CD4-positive, CD25-positive, alpha-beta regulatory T cell (primary cell): ENCODE measurements at regions not wholly inside any gene's neighbourhood (a gene's known extent, or its start where the extent isn't known, plus 50 kb on each side); places are given as distances from the start of the nearest gene placed in this dataset.

Source experiments
- ATAC-seq, 2 donors: fragments of 150-1000 bp; cut with Tn5 transposase; one replicate each; pipeline ENCODE4 v1.10.0; 2021; ENCODE audit warnings: low read depth in 2 of 2, moderate number of reproducible peaks in 2 of 2, moderate library complexity in 1 of 2
- DNase-seq, 3 donors: peaks; one replicate each; pipeline versions ENCODE4 v3.0.0 to v3.0.0-alpha.2; 2012 to 2022; ENCODE audit warnings: mixed read lengths in 1 of 3
- H3K27ac ChIP-seq: one replicate; pipeline ENCODE4 v1.7.0; 2013; ENCODE audit warnings: mild to moderate bottlenecking, low read length; ENCODE audit not compliant: insufficient read depth, poor library complexity, severe bottlenecking
- H3K27me3 ChIP-seq: one replicate; pipeline ENCODE4 v1.7.0; 2013; ENCODE audit warnings: low read length; ENCODE audit not compliant: control insufficient read depth, insufficient read depth
- H3K36me3 ChIP-seq: one replicate; pipeline ENCODE4 v1.7.0; 2013; ENCODE audit warnings: mild to moderate bottlenecking, low read length, moderate library complexity; ENCODE audit not compliant: control insufficient read depth, insufficient read depth
- H3K4me1 ChIP-seq: 2 replicates; pipeline ENCODE4 v1.7.0; 2013; ENCODE audit warnings: mild to moderate bottlenecking, low read length; ENCODE audit not compliant: insufficient read depth, control insufficient read depth, poor library complexity, severe bottlenecking
- H3K4me3 ChIP-seq: one replicate; pipeline ENCODE4 v1.7.0; 2013; ENCODE audit warnings: low read depth, mild to moderate bottlenecking, low read length, moderate library complexity
- H3K9me3 ChIP-seq, 2 experiments: 1 replicate in 1 of 2; 2 replicates in 1 of 2; pipeline ENCODE4 v1.7.0; 2013; ENCODE audit warnings: low read length in 2 of 2, mild to moderate bottlenecking in 1 of 2, moderate library complexity in 1 of 2; ENCODE audit not compliant: control insufficient read depth in 2 of 2
- H3K27ac Mint-ChIP-seq, 3 donors: one replicate each; pipeline ENCODE4 v1.8.0; 2020 to 2022; ENCODE audit warnings: mild to moderate bottlenecking in 3 of 3, mixed read lengths in 3 of 3, moderate library complexity in 2 of 3
- H3K27me3 Mint-ChIP-seq: one replicate; pipeline ENCODE4 v1.8.0; 2022; ENCODE audit warnings: mild to moderate bottlenecking, mixed read lengths
- H3K36me3 Mint-ChIP-seq: one replicate; pipeline ENCODE4 v1.8.0; 2020; ENCODE audit warnings: mixed read lengths
- H3K4me1 Mint-ChIP-seq, 4 donors: one replicate each; pipeline ENCODE4 v1.8.0; 2020 to 2022; ENCODE audit warnings: mixed read lengths in 4 of 4, mild to moderate bottlenecking in 1 of 4
- H3K4me3 Mint-ChIP-seq, 4 donors: one replicate each; pipeline ENCODE4 v1.8.0; 2020 to 2022; ENCODE audit warnings: mild to moderate bottlenecking in 4 of 4, mixed read lengths in 4 of 4, moderate library complexity in 3 of 4
- H3K9me3 Mint-ChIP-seq, 7 donors: one replicate each; pipeline ENCODE4 v1.8.0; 2020 to 2022; ENCODE audit warnings: mixed read lengths in 7 of 7, mild to moderate bottlenecking in 3 of 7, moderate library complexity in 2 of 7

DNA sequence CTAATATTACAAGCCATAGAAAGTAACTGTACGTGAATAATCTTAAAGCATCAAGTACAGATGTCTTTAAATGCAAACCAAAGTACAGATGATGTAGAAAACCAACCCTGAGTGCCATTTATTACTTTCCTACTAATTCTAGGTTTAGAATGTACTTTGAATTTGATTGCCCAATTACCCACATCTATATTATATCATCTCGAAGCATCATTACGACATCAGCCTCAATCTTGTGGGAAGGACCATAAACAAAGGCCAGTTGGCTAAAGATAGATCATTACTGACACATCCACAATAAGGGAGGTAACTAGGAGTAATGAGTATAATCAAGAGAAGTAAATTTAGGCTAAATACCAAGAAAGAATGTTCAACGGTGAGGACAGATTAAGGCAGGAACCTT is 478.9 kb downstream of the BCAT1 start:
- Mint-ChIP-seq H3K4me1 (no peaks in the 10 kb centered on the region), H3K27me3 (peaks cover 5% of the 10 kb centered on the region), H3K4me3 (no peak overlapping the region), H3K9me3 (peaks cover 0 to 9% (median 1%) of the 10 kb centered on the region in 7 donors), H3K36me3 (no peaks in the 10 kb centered on the region), H3K27ac (no peak overlapping the region)
- Histone ChIP-seq H3K36me3 (no peaks in the 10 kb centered on the region), H3K27ac (no peak overlapping the region), H3K4me3 (no peak overlapping the region), H3K27me3 (no peaks in the 10 kb centered on the region), H3K9me3 (no peaks in the 10 kb centered on the region), H3K4me1 (no peaks in the 10 kb centered on the region)
- ATAC-seq = no peak
- no peak for DNase-seq

DNA sequence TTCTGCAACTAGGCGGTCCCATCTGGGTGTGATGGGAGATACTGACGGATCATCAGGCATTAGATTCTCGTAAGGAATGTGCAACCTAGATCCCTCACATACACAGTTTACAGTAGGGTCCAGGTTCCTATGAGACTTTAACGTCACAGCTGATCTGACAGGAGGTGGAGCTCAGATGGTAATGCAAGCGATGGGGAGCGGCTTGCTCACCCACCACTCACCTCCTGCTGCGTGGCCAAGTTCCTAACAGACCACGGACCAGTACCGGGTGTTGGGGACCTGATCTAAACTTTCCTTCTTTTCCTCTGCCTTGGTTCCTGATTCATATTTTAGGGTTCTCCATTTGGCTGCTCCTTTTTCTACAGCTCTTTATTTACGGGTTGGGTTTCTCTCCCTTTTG is 479.8 kb downstream of the BCAT1 start:
- H3K9me3 ChIP-seq = no peaks in the 10 kb centered on the region
- H3K36me3 ChIP-seq = no peaks in the 10 kb centered on the region
- no peak overlapping the region for H3K27ac Mint-ChIP-seq
- H3K4me1 ChIP-seq = no peaks in the 10 kb centered on the region
- no peaks in the 10 kb centered on the region for H3K4me1 Mint-ChIP-seq
- peaks cover 0 to 9% (median 1%) of the 10 kb centered on the region in 7 donors for H3K9me3 Mint-ChIP-seq
- peaks cover 5% of the 10 kb centered on the region for H3K27me3 Mint-ChIP-seq
- no peak overlapping the region for H3K4me3 ChIP-seq
- DNase-seq (no peak), ATAC-seq (no peak)
- no peak overlapping the region for H3K4me3 Mint-ChIP-seq
- no peaks in the 10 kb centered on the region for H3K27me3 ChIP-seq
- H3K27ac ChIP-seq = no peak overlapping the region
- H3K36me3 Mint-ChIP-seq = no peaks in the 10 kb centered on the region

DNA sequence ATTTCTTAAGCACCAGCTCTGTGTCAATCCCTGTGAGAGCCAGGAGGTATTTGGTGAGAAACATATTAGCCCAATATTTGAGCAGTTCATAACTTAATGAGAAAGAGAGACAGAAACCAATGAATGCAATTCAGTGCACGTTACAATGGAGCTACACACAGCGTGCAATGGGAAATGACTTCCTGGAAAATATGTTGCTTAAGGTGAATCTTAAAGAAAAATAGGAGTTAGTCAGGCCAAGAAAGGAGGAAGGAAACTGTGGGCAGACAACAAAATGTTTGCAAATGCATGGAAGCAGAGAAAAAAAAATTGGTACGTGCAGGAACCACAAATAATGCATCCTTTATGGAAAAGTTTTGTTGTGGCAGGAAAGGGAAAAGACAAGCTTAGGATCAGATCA is 481.7 kb downstream of the BCAT1 start:
- no peaks in the 10 kb centered on the region for H3K9me3 ChIP-seq

DNA sequence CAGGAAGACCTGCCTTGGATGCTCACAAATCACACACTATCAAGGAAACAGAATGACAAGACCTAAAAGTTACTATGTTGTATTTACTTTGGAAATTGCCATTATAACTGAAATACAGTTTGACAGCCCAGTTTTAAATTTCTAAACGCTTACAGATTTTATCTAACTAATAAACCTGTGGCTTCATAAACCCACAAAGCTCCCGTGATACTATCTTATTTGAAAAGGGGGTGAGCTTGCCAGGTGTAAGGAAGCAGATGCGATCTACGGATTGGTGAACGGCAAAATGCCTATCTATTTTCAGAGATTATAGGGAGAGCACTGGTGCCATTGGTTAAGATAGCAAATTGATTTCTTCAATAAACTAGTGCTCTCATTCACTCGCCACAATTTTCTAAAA is 485.5 kb downstream of the BCAT1 start:
- Histone ChIP-seq H3K27ac (no peak overlapping the region), H3K36me3 (no peaks in the 10 kb centered on the region), H3K27me3 (no peaks in the 10 kb centered on the region), H3K4me3 (no peak overlapping the region), H3K9me3 (no peaks in the 10 kb centered on the region), H3K4me1 (no peaks in the 10 kb centered on the region)
- ATAC-seq (no peak), DNase-seq (no peak)
- Mint-ChIP-seq H3K27me3 (peaks cover 5% of the 10 kb centered on the region), H3K27ac (no peak overlapping the region), H3K4me1 (no peaks in the 10 kb centered on the region), H3K9me3 (peaks cover 0 to 8% (median 0%) of the 10 kb centered on the region in 7 donors), H3K36me3 (no peaks in the 10 kb centered on the region), H3K4me3 (no peak overlapping the region)

More for the DNA sequence above, 481.7 kb downstream of the BCAT1 start:
- no peaks in the 10 kb centered on the region for H3K4me1 Mint-ChIP-seq
- no peaks in the 10 kb centered on the region for H3K4me1 ChIP-seq
- no peak overlapping the region for H3K27ac Mint-ChIP-seq
- H3K36me3 Mint-ChIP-seq = no peaks in the 10 kb centered on the region
- no peak overlapping the region for H3K27ac ChIP-seq
- H3K27me3 ChIP-seq = no peaks in the 10 kb centered on the region
- no peak overlapping the region for H3K4me3 ChIP-seq
- H3K9me3 Mint-ChIP-seq = peaks cover 0 to 9% (median 1%) of the 10 kb centered on the region in 7 donors
- no peaks in the 10 kb centered on the region for H3K36me3 ChIP-seq
- peaks cover 5% of the 10 kb centered on the region for H3K27me3 Mint-ChIP-seq
- ATAC-seq = no peak
- no peak for DNase-seq
- H3K4me3 Mint-ChIP-seq = no peak overlapping the region

DNA sequence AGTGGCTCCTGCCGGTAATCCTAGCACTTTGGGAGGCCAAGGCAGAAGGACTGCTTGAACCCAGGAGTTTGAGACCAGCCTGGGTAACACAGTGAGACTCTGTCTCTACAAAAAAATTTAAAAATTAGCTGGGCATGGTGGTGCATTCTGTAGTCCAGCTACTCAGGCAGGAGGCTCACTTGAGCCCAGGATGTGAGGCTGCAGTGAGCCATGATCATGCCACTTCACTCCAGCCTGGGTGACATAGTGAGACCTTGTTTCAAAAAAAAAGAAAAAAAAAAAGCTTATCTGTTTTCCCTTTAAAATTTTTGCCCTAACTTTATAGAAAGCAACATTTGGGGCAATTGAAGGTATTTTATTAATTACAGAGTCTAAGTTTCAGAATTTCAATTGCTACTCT is 486.0 kb downstream of the BCAT1 start:
- Mint-ChIP-seq H3K9me3 (peaks cover 0 to 3% (median 0%) of the 10 kb centered on the region in 7 donors), H3K36me3 (no peaks in the 10 kb centered on the region), H3K27ac (no peak overlapping the region), H3K27me3 (peaks cover 3% of the 10 kb centered on the region), H3K4me1 (no peaks in the 10 kb centered on the region), H3K4me3 (no peak overlapping the region)
- Histone ChIP-seq H3K9me3 (no peaks in the 10 kb centered on the region), H3K36me3 (no peaks in the 10 kb centered on the region), H3K27me3 (no peaks in the 10 kb centered on the region), H3K4me3 (no peak overlapping the region), H3K4me1 (no peaks in the 10 kb centered on the region), H3K27ac (no peak overlapping the region)
- no peak for ATAC-seq
- DNase-seq = no peak

DNA sequence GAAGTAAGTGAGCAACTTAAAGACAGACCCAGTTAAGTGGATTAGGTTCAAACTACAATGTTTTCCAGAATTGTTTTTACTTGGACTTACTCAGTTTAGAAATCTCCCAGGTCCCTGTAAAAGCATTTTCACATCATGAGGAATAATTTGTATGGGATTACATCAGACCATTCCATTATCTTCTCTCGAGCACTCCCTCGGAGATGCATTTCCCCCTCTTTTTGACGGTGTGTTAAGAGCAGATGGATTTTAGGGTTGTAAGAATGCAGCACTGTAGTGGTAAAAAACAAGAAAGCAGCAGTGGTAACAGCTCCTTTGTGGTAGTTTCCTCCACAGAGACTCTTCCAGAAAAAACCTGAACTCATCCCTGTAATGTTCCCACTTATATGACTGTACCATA is 488.4 kb downstream of the BCAT1 start:
- no peaks in the 10 kb centered on the region for H3K4me1 ChIP-seq
- Mint-ChIP-seq H3K27me3 (no peaks in the 10 kb centered on the region), H3K36me3 (no peaks in the 10 kb centered on the region), H3K4me1 (no peaks in the 10 kb centered on the region), H3K27ac (no peak overlapping the region), H3K4me3 (no peak overlapping the region), H3K9me3 (peaks cover 0 to 2% (median 0%) of the 10 kb centered on the region in 7 donors)
- no peak overlapping the region for H3K27ac ChIP-seq
- H3K36me3 ChIP-seq = no peaks in the 10 kb centered on the region
- H3K9me3 ChIP-seq = no peaks in the 10 kb centered on the region
- no peak for DNase-seq
- no peak overlapping the region for H3K4me3 ChIP-seq
- H3K27me3 ChIP-seq = no peaks in the 10 kb centered on the region
- ATAC-seq = no peak

DNA sequence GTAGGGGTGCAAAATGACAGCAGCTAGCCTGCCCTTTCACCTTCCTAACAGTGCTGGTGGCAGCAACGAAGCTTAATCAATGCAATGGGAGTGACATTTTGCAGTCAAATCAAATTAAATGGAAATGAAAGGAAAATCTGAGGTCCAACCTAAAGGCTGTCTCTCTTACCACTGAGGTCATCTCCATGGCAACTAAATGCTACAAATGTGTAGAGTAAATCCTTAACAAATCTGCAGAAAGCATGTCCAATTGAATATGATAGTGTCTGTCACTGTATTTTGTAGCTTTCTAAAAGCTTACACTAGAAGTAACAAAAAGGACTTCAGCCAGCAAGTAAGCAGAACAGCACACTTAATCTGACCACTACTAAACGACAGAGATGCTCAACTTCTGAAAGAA is 488.8 kb downstream of the BCAT1 start:
- Mint-ChIP-seq H3K27ac (no peak overlapping the region), H3K27me3 (no peaks in the 10 kb centered on the region), H3K9me3 (peaks cover 0 to 2% (median 0%) of the 10 kb centered on the region in 7 donors), H3K4me1 (no peaks in the 10 kb centered on the region), H3K36me3 (no peaks in the 10 kb centered on the region), H3K4me3 (no peak overlapping the region)
- no peak overlapping the region for H3K27ac ChIP-seq
- DNase-seq = no peak
- H3K36me3 ChIP-seq = no peaks in the 10 kb centered on the region
- no peak overlapping the region for H3K4me3 ChIP-seq
- H3K9me3 ChIP-seq = no peaks in the 10 kb centered on the region
- no peaks in the 10 kb centered on the region for H3K4me1 ChIP-seq
- no peaks in the 10 kb centered on the region for H3K27me3 ChIP-seq
- ATAC-seq = no peak

DNA sequence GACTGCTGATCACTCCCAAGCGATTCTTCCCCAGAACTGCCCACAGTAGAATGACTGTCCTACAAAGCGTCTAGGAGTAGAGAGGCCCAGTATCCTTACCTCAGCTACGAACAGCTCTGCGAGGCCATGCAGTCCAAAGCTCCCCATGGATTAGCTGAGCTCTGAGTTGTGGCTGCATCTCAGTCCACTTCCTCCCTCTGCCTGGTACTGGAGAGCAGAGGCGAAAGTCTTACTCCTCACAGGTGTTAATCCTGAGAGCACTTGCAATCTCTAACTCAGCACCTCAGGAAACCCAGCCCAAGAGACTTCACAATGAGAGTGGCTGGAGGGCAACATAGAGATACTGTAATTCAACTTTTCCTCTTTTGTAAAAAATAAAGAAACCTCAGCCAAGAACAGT is 493.1 kb downstream of the BCAT1 start:
- Mint-ChIP-seq H3K36me3 (no peaks in the 10 kb centered on the region), H3K27ac (no peak overlapping the region), H3K4me3 (no peak overlapping the region), H3K4me1 (no peaks in the 10 kb centered on the region), H3K27me3 (no peaks in the 10 kb centered on the region), H3K9me3 (peaks cover 0 to 3% (median 2%) of the 10 kb centered on the region in 7 donors)
- H3K4me1 ChIP-seq = no peaks in the 10 kb centered on the region
- H3K27me3 ChIP-seq = no peaks in the 10 kb centered on the region
- no peaks in the 10 kb centered on the region for H3K9me3 ChIP-seq
- H3K27ac ChIP-seq = no peak overlapping the region
- no peak overlapping the region for H3K4me3 ChIP-seq
- DNase-seq = no peak
- H3K36me3 ChIP-seq = no peaks in the 10 kb centered on the region
- ATAC-seq = no peak
